NCI-H187 treated with DMSO at 0.1 percent for 48 hours (cell line): ENCODE measurements at regions not wholly inside any gene's neighbourhood (a gene's known extent, or its start where the extent isn't known, plus 50 kb on each side); places are given as distances from the start of the nearest gene placed in this dataset.
"Not testable (repeated sequence)": the region's sequence is repeated elsewhere in the genome, so short reads cannot be mapped to it uniquely, and the experiment has no call there.

Source experiments
- DNase-seq: peaks from one replicate; lab custom pipeline; 2025; lab: John Stamatoyannopoulos, UW

DNA sequence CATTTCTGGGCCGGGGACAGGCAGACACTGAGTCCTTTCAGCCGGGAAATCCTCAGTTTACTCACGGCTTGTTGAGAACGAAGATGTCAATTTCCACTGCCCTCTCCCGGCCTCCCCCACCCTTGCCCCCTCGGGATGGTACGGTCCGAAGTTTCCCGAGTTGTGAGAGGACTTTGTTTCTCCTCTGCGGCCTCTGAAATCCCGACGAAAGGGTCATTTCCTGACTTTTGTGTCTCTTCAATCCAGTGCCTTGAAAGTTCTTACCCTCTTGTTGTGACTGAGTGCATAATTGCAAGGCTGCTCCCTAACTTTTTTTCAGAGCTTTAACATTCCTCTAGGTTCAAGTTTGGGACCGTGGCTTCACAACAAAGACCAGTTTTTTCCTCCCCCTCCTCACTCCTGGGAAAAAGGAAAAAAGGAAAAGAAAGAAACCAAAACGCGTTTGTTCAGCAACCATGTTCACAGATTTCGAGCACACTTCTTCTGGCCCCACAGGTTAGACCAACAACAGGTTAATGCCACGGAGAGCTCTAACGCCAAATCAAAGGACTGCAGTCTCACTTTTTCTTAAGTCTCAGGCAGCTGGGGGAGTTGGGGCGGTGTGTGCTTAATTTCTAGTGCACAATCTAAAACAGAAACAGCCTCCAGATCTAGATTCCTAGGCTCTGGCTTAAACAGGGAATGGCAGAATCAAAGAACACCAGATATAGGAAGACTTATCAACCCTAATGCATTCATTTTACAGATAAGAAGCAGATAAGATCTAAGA lies 138.9 kb downstream of the TMCO5A start:
- no peak for DNase-seq

DNA sequence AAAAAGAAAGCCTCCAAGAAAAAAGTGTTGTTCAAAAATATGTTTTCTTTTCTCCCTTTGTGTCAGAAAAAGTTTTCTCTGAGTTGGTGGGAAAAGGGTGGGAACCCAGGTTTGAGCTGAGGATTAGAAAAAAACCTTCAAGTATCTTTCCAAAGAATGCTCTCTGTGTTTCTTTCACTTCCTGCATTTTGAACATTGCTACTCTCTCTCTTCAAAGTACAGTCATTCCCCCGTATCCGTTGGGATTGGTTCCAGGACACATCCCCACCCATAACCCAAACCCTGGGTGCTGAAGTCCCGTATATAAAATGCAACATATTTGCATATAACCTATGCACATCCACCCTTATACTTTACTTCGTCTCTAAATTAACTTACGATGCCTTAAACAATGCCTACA lies 139.6 kb downstream of the TMCO5A start:
- no peak for DNase-seq

DNA sequence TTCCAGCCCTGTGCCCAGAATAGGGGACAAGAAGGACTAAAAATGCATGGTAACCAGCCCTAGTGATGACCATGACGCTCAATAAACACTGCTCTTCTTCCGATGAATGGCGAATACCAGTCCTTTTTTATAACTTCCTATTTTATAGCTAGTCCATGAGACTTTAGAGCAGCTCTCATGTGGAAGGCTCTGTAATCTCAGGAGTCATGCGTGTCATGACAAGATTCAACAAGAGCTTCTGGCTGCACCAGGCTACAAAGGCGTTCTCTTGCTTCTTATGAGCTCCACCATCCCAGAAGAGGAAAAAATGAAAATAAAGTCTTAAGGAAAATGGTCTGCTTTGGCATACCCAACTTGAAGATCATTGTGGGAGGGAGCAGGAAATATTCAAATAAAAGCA lies 141.0 kb downstream of the TMCO5A start:
- no peak for DNase-seq

DNA sequence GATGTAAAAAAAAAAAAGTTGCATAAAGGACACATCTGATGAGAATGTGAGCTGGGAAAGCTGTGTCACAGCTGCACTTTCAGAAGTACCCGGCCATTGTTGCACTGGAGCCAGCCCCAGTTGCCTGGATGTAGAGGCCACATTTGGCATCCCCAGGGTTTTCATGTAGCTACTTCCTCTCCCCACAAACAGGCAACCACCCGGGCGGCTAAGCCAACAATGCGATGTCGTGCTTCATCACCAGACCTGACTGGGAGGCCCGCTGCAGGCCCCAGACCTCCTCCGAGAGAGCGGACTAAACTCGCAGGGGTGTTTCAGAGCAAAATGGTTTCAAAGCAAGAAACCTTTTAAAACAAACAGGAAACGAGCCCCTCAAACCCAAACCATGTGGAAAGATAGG lies 142.3 kb downstream of the TMCO5A start:
- DNase-seq: no peak

DNA sequence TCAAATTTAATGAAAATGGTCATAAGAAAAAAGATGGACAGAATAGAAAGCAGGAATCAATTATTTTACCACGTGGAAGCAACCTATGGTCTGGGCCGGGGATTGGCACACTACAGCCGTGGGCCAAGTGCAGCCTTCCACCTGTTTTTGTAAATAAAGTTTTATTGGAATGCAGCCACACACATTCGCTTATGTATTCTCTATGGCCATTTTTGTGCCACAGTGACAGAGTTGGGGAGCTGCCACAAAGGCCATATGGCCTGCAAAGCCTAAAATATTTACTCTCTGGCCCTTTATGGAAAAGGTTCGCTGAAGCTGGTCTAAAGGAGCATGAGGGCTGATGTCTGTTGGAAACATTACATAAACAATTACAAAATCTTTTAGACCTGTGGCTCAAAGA lies 144.8 kb downstream of the TMCO5A start:
- no peak for DNase-seq

DNA sequence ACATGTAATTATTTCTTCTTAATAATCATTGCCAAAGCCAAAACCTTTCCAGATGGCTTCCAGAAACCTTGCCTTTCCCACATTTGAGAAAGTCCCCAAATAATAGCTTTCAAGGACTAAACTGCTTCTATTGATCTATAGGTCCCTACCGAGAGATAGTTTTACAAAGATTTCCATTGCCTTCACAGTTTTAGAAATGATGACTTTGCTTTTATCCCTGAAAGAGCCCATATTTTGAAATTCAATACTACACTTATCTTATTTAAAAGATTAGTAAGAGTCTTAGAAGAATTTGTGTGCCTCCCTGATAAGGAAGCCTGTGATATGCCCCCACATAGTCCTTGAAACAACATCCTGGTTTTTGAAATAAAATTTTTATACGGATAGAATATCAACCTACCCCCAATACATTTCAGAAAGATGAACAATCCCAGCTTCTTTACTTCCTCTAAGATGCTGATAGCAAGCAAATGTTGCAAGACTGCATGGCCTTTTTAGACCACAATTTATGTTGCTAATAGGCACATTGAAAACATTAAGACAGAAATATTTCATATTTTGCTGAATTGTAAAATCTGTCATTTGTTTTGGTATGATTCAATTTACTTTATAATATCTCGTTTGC lies 146.3 kb downstream of the TMCO5A start:
- DNase-seq: no peak

DNA sequence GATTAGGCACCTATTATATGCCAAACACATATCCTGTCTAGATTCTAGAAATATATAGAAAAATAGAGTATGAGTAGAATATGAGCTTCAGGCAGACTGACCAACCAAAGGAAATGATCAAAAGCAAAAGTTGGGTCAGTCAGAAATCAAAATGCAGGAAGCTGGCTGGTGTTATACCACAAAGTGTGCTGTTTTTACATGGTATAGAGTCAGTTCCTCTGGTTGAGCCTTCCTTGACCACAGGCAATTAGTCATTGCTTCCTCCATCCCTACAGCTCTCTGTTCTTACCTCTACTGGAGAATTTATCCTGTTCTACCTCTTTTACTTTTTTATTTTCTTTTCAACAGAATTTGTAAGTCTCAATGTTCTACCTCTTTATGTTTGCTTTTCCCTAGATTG lies 149.8 kb downstream of the TMCO5A start:
- no peak for DNase-seq

DNA sequence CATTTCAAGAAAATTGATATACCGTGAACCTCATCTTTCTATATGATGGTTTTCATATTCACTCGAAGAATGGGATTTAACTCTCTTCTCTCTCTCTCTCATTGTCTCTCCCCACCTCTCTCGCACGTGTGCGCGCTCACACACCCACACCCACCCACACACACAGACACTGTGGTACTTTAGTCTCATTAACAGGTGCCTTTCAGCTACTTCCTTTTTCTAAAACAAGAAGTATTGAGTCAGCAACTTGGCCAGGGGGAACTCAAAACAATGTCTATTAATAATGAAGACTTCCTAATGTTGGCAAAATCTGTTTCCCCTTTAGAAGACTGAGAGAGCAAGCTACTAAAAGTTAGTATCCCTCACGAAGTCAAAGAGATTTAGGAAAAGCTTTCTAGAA lies 150.7 kb downstream of the TMCO5A start:
- no peak for DNase-seq

DNA sequence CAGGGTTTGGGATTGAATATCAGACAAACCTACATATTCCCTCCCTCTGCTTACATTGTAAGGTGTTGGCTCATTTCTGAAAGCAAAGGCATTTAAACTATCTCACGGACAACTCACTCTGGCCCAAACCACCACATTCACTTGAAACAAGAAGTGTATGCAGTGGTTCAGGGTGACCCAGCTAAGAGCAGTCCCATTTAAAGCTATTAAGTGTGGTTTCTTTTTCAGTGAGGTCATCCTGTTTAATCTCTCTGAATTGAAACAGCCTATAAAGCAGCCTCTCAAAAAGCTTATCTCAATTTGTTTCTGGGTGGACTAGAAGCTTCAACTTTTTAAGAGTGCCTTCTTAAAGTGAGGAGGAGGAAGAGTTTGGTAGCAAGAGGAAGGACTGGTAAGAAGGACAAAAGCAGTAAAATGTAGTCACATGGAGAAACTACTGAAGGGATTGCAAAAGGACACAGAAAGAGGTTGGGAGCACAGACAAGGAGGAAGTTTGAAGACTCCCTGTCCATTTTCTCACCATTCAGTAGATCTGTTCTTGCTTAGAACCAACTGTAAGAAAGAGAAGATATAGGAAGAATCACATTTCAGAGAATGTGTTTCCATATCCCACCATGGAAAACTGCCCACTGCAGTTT lies 151.6 kb downstream of the TMCO5A start:
- no peak for DNase-seq

DNA sequence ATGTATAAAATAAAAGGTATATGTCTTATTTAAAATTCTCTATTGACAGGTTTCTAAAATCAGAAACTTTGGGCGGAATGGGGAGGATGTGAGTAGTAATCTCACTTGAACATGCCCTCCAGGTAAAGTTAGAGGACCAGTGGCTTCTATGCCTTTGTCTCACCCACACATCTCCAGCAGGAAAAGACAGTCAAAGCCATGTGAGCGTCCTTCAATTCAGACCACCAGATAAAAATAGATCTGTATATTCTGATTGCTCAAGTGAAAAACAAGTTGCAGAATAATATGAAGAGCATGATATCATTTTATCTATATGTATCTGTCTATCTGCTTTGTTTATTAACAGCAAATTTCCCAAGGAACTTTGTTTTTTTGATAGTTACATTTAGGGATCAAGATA lies 152.2 kb downstream of the TMCO5A start:
- DNase-seq: no peak

DNA sequence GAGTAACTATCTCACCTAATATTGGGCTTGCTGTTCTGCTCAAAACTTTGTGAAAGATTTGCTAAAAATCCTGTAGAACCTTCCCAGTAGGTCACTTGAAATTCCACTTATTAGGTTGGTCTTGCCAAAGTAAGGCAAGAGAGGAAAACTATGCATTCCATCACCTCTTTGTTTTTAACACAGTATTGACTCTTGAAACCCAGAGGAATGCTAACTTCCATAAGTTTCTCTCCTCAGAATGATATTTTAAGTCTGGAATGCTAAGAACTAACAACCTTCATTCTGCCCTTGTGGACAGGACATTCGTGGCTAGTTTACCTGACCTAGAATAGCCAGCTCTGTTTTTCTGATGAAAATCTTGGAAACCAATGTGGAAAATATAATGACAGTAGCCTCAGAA lies 154.5 kb downstream of the TMCO5A start:
- no peak for DNase-seq

DNA sequence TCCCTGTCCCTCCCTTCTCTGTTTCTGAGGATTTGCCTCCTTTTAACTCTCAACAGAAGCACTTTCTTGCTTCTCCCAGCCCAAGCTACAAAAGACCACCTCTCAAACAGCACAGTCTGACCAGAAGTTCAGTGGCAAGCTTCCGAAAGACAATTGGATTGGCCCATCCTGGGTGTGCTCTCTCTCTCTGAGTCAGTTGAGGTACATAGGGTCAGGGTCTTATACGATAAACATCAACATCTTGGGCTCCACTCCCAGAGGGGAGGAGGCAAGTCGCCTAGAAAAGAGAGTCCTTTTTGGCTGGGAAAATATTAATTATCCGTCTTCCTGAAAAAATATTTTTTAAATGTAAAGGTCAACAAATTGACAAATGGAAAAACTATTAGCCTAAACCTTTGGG lies 155.8 kb downstream of the TMCO5A start:
- DNase-seq: no peak

DNA sequence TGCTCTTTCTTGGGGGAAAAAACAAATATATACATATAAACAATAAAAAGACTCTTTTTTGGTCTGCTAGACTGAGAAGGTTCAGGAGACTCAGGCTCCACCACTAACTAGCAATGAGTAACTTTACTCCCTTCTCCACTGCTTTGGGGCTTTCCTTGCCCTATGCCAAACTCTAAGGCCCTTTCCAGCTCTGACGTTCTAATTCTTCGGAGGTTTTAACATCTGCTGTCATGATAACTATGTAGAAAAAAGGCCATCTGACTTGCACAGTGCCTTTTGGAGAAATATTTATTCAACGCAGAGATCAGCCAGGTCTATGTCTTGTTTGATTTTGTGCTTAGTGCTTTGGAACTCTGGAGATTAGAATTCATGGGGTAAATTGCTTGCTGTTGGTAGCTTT lies 156.2 kb downstream of the TMCO5A start:
- no peak for DNase-seq

DNA sequence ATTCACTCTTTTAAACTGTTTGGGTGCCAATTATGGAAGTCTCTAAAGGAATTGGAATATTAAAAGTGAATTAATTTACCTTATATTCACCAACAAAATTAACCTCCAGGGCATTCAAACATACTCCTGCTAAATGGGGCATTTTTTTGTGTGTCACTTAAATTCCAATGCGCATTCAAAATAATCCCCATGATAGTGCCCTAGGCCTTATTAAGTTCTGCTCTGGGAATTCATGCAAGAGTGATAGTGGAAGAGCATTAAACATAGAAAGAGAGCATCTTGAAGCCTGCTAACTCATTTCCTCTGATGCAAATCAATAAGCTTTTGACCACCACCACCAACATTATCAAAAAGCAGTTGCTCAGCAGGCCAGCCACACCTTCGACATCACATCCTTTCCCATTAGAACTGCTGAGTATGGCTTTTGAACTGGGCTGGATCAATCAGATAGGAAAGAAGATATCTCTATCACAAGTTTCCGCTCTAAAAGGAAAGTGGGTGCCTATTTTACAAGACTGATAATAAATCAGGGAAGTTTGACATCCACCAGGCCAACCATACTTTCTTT lies 156.7 kb downstream of the TMCO5A start:
- DNase-seq: no peak

DNA sequence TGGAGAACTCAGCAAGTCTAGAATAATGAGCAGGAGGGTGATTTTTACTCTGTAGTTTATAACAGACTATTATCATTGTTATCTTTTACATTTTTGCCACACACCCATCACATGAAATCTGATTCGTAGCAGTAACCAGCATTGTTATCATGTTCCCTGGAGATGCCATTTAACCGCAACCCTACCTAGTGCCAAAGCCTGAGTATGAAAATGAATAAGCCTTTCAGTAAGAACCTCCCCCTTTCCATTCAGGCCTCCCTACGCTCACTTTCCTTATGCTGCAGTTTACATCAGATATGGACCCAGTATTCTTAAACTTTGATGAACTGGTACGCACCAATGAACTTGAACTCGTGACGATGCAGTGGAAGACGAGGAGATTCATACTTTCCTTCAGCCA lies 158.7 kb upstream of the SPRED1 start:
- DNase-seq: no peak

DNA sequence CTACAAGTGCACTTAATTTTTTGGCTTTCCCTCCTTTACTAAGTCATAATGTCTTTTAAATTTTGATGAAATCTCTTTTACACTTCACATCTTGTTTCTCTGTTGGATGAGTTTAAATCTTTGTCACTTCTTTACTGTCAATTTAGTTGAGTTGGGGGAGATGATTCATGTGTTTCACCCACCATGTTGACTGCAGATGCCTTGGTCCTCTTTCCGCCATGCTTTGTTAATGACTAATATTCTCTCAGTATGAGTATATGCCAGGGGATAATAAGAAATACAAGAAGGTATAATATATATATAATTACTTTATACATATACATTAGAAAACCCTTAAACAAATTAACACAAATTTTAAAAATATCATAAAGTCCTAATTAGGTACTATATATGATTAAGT lies 149.7 kb upstream of the SPRED1 start:
- DNase-seq: no peak

DNA sequence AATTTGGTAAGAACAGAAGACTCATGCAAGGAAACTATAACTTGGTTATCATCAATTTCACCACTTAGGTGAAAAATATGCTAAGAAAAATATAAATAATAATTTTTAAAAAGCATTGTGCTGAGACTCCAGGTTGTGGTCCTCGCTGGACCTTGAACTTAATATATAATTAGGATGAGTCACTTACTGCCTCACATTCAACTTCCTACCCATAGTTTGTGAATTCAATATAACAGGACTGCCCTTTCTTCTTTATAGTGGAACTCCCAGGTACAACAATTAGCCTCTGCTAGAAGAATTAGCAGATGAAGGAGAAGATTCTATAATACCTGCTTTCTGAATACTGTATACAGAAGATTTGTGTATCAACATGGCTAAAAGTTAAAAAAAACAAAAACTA lies 149.1 kb upstream of the SPRED1 start:
- no peak for DNase-seq

DNA sequence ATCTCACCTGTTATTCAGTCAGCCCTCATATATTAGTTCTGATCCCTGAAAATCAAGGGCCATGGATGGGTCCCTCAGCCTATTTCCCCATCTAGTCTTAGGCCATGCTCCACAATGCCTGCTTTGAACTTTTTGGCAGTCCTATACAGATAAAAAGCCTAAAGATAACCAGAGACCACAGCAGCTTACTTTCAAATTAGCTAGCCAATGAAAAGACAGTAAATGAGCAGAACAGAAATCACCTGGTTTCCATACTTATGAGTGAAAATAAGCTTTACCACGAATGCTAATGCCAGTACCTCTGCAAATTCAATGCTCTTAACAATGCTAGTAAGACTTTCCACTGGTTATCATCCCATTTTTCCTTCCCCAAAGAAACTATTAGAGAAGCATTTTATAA lies 141.6 kb upstream of the SPRED1 start:
- no peak for DNase-seq

DNA sequence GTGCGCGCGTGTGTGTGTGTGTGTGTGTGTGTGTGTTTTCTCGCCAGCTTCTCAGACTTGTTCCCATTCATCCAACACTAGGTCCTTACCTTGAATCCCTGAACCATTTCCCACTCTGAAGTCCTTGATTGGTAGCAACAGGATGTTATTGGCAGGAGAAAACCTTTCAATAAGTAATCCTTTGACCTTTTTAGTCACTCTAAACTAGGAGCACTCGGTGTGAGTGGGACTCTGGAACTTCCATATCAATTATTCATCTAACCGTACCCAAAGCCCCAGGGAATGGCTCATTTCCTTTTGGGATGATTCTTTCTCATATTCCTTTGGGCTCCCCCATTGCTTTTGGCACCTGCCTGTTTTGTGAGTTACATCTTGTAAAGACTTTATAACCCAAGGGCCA lies 140.2 kb upstream of the SPRED1 start:
- no peak for DNase-seq

DNA sequence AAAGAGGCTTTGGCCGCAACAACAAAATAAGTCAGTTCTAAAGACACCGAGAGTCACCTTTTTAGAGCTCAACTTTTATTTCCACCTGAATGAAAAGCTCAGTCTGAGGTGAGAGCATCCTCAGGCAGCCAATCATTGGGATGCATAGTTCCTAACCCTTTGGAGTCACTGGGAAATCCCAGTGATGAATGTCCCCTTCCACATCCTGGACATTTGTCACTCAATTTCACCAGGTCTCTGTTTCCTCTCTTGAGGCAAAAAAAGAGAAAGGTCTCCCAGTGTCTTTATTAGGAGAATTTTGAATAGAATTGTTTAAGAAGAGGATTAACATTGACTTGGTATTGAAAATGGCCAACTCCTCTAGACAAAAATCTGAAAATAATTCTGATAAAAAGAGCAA lies 137.5 kb upstream of the SPRED1 start:
- DNase-seq: no peak

DNA sequence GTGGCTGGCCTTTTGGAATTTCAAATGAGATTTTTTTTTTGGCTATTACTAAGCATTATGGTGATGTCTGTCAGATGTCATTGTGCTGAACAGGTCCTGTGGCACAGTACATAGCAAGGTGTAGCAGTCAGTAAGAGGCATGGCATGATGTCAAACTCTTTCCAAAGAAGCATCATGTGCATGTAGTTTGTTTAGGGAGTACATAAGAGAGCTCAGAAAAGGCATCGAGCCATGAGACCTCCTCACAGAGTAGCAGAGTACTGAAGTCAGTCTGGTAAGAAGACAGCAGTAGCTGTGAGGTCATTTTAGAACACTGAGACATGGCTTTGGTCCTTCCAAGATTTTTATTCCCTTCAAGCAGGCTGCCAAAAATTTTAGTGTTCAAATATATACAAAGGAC lies 134.9 kb upstream of the SPRED1 start:
- DNase-seq: no peak

DNA sequence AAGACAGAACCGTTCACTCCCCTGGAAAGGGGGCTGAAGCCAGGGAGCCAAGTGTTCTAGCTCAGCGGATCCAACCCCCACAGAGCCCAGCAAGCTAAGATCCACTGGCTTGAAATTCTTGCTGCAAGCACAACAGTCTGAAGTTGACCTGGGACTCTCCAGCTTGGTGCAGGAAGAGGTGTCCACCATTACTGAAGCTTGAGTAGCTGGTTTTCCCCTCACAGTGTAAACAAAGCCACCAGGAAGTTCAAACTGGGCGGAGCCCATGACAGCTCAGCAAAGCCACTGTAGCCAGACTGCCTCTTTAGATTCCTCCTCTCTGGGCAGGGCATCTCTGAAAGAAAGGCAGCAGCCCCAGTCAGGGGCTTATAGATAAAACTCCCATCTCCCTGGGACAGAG lies 132.8 kb upstream of the SPRED1 start:
- DNase-seq: not testable (repeated sequence)

DNA sequence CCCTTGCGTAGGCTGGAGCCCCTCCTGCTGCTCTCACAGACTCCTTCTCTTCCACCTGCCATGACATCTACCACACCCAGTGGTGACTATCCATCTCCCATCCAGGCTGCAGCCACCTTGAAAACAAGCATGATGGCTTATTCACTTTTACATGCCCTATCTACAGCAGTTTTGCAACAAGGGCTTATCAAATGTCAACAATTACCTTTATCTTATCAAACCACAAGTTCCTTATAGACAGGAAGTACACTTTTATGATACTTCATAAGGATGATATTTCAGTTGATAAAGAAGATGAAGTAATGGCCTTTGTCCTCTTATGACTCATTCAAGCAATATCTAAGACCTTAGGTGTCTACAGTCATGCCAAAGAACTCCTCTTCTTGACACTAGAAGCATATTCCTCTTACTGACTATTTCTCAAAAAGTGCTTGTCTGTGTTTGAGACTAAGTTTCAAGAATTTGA lies 125.3 kb upstream of the SPRED1 start:
- DNase-seq: no peak
